SU-DHL-6 (cell line): ENCODE measurements at regions not wholly inside any gene's neighbourhood (a gene's known extent, or its start where the extent isn't known, plus 50 kb on each side); places are given as distances from the start of the nearest gene placed in this dataset.
"Not testable (repeated sequence)": the region's sequence is repeated elsewhere in the genome, so short reads cannot be mapped to it uniquely, and the experiment has no call there.

Experiments used
- CTCF ChIP-seq: fragments of 200-600 bp; sonication (generic); IDR thresholded peaks from one replicate; pipeline ENCODE4 v1.5.1; 2017; ENCODE audit warnings: antibody characterized with exemption, mild to moderate bottlenecking, low read length, moderate library complexity; ENCODE audit not compliant: insufficient read depth, poor library complexity, severe bottlenecking
- EZH2phosphoT487 ChIP-seq: fragments of 200-600 bp; sonication (generic), shearing (Covaris generic); conservative IDR thresholded peaks from 2 replicates; pipeline ENCODE4 v1.6.1; 2018; ENCODE audit warnings: mild to moderate bottlenecking, antibody characterized with exemption, low read length, moderate library complexity, mixed read lengths

GRCh38 chr11:103739074-103739796 lies 297.2 kb upstream of the DDI1 start:
- TF ChIP-seq CTCF, EZH2phosphoT487: not testable (repeated sequence)
